Activated naive CD4-positive, alpha-beta T cell treated with Interleukin-2 at 50 U/mL for 16 hours (primary cell): ENCODE measurements at regions not wholly inside any gene's neighbourhood (a gene's known extent, or its start where the extent isn't known, plus 50 kb on each side); places are given as distances from the start of the nearest gene placed in this dataset.

Experiments
- DNase-seq: peaks from one replicate; pipeline ENCODE4 v3.0.0-alpha.2; 2020

DNA sequence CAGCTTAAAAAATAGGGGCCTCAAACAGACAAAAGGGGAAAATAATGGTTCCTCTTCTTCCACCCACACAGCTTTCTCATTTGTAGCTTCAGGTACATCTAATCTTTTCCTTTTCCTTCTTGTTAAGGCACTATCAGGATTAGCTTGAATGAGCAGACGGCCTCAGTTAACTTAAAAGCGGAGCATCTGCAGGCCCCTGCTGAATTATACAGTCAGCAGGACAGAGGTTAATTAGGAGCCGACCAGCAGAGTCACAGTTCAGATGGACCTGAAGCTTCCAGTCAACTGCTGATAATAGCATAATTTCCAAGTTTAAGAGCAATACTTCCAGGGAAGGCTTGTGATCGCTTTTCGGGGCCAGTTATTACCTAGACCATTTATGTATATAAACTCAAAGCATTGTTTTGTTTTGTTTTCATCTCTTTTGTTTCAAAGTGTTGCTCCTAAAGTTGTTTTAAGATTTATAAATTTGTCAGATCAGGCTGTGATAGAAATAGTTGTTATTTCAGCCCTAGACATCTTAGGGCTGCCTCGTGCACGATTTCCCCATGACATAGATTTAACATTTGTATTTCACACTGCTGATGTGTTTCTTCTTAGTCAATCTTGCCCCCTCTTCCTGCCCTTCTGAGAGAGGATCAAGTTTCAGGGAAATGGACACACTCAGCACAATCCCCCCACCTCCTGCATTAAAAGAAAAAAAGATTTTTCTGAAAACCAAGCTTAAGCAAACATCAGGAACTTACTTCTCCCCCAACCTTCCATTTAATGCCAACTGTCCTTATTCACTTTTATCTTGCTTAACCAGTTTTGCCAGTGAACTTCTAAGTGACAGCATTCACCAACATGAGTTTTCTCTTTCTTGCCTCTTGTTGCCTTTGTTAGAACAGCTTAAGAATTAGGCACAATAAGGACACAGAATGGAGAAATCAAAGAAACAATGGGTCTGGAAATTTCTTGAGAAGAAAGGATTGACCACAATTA, 449.8 kb downstream of the ARHGEF28 start:
- DNase-seq: no peak

DNA sequence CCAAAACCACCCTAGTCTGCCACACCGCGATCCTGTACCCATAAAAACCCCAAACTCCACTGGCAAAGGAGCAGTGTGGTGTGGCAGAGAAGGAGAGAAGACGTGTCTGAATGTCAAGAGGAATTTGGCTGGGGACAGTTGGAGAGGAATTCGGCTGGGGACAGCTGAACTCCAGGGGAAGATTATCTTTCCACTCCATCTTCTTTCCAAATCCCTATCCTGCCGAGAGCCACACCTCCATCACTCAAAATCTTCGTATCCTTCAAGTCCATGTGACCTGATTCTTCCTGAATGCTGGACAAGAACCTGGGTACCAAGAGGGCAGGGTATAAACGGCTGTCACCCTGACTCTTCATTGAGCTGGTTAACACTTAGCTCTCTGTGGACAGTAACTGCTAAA, 448.1 kb downstream of the ARHGEF28 start:
- no peak for DNase-seq

- no peak for DNase-seq
These were observed 447.3 kb downstream of the ARHGEF28 start for GRCh38 chr5:74073257-74073656.

- DNase-seq: no peak
These were observed 446.6 kb downstream of the ARHGEF28 start for GRCh38 chr5:74072646-74073045.

GRCh38 chr5:74070766-74071165, 444.8 kb downstream of the ARHGEF28 start:
- DNase-seq: no peak

GRCh38 chr5:74069741-74070140, 443.7 kb downstream of the ARHGEF28 start:
- DNase-seq: no peak

DNA sequence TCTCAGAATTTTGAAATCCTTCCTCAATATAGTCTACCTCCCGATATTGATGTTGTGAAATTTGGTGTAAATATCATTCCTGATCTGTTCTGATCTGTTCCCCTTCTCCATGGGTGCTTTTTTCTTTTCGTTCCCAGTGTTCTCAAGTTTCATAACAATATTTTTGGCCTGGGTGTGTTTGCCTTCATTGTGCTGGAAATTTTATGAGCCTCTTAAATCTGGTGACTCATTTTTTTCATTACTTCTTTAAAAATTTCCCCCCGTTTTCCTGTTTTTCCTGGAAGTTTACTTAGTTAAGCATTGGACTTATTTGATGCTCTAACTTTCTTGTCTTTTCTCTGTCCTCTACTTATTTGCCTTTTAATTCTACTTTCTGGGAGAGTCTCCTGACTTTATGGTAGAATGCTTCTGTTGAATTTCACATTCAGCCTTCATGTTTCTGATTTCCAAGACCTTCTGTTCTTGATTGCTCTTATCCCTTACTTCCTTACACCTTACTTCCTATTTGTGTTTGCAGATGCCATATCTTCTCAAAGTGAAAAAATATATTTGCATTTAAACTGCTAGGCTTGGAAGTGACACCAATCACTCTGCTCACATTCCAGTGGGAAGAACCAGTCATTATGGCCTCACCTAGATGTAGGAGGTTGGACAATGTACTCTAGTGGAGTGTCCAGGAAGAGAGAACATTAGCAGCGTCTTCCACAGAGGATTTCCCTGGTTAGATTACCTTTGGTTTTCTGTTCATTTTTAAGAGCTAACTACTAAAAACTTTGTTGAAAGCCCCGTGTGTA, 441.9 kb downstream of the ARHGEF28 start:
- no peak for DNase-seq

- no peak for DNase-seq
These were observed 438.9 kb downstream of the ARHGEF28 start for GRCh38 chr5:74064911-74065310.

- no peak for DNase-seq
These were observed 438.2 kb downstream of the ARHGEF28 start for GRCh38 chr5:74064225-74064624.

GRCh38 chr5:74063821-74064220, 437.8 kb downstream of the ARHGEF28 start:
- DNase-seq: no peak

DNA sequence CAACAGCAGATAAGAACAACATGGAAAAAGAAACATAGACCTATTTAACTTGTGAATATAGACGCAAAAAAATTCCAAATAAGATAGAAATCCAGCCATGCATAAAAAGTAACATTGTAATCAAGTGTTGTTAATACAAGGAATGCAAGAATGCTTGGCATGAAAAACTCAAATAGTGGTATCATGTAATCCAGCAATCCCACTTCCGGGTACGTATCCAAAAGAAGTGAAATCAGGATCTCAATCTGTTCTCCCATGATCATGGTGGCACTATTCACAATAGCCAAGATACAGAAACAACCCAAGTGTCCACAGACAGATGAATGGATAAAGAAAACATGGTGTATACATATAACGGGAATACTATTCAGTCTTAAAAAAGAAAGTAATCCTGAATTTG, 437.4 kb downstream of the ARHGEF28 start:
- no peak for DNase-seq

GRCh38 chr5:74061292-74061691, 435.3 kb downstream of the ARHGEF28 start:
- no peak for DNase-seq

DNA sequence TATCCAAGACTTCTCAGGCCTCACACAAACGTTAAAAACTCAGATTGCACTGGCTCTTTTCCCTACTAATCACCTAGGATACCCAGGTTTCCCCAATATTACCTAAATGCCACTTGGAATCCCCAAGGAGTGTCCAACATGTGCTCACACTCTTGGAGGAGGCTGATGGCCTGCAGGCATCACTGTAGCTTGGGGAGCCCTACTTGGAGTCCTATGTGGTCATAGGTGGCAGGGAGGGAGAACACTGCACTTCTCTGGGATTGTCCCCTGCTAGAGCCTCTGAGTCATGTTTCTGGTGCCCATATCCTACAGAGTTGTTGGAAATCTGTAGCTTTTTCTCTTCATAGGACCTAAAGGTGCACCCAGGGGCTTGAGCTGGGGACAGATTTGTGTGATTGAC, 433.7 kb downstream of the ARHGEF28 start:
- no peak for DNase-seq

DNA sequence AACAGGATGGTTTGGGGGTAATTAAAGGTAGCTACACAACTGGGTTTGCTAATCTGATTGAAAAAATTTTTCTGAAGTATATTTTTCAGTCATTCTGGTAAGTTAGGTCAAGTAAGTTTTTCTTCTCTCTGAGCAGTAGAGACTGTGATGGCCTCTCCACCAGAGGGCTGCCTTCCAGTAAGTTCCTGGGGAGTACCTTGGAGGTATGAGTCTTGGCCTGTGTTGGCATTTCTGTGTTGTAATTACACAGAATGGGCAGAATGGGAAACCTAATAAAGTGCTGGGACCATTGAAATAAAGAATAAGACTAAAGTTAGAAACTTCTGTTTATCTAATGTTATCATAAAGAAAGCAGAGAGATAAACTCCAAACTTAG, 430.8 kb downstream of the ARHGEF28 start:
- DNase-seq: no peak

- DNase-seq: no peak
These were observed 430.3 kb downstream of the ARHGEF28 start for GRCh38 chr5:74056107-74056788.

GRCh38 chr5:74055486-74056106, 429.6 kb downstream of the ARHGEF28 start:
- DNase-seq: no peak

- no peak for DNase-seq
These were observed 428.8 kb downstream of the ARHGEF28 start for GRCh38 chr5:74054641-74055421.

DNA sequence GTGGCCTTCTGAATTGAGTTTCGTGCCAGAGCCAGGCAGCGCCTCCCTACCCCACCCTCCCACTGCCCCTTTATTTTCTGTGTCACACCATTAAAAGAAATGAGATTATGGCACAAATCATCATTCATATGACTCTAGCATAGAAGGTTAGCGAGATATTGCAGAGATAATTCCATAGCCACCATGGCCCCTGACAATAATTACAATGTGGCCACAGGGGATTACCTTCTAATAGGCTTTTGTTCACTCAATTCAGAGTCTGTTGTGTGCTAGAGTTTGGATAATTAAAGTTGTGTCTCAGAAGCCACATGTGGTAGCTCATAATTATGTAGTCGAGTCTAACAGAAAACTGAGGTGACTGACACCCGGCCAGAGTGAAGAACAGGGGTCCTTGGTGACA, 428.1 kb downstream of the ARHGEF28 start:
- no peak for DNase-seq

- no peak for DNase-seq
These were observed 426.6 kb downstream of the ARHGEF28 start for GRCh38 chr5:74052441-74053221.

DNA sequence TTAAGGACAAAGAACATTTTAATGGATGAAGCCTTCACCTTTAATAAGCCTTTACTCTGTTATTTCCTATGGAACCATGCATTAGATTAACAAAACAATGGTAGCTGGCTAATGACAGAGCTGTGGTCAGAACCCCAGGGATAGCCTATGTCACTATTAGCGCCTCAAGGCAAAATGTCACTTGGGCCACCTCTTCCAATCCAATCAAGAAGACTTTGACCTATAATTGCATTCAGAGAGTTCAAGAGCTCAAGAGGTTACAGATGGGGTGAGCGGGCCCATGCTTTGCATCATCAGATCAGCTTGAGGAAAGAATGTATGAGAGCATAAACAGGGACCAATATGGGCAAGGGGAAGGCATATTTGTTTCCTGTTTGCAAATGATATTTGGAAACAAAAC, 425.1 kb downstream of the ARHGEF28 start:
- DNase-seq: no peak

DNA sequence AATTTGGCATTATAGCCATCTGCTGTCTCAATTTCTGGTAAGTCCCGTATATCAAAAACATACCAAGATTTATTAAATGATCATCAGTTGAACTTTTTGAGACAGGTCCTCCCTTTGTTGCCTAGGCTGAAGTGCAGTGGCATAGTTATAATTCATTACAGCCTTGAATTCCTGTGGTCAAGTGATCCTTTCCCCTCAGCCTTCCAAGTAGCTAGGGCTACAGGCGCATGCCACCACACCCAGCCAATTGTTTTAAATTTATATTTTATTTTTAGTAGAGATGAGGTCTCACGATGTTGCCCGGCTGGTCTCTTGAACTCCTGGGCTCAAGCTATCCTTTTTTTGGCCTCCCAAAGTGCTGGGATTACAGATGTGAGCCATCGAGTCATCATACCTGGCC, 418.9 kb downstream of the ARHGEF28 start:
- no peak for DNase-seq
